ENCODE measurements at regions not wholly inside any gene's neighbourhood (a gene's known extent, or its start where the extent isn't known, plus 50 kb on each side); places are given as distances from the start of the nearest gene placed in this dataset.

- no peak for TF ChIP-seq CTCF (IDR thresholded peaks at IDR 0.05)
- peak in 2 of 3 donors; percentile 26 to 33 for TF ChIP-seq POLR2AphosphoS5 (IDR thresholded peaks at IDR 0.05)
- no peak for TF ChIP-seq POLR2A (IDR thresholded peaks at IDR 0.05)
- no peak for TF ChIP-seq EP300 (IDR thresholded peaks at IDR 0.05)
These were observed 190.2 kb upstream of the DPH6 start for GRCh38 chr15:35736150-35736549.
